ENCODE measurements at regions not wholly inside any gene's neighbourhood (a gene's known extent, or its start where the extent isn't known, plus 50 kb on each side); places are given as distances from the start of the nearest gene placed in this dataset.

DNA sequence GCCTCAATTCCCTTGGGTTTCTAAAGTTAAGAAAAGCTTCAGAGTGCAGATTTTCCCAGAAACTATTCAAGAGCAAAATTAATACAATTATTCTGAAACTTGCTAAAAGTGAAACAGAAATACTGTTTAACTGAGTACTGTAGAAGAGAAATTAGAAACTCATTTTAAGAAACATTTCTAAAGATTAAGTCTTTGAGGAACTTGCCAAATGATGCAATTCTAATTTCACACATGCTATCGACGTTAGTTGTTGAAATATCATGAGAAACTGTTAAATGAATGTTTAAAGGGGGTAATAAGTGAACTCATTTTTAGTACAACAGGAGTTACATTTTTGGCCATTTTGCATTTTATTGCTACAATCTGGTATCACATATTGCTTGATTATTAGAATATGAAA, 125.3 kb upstream of the MAOA start:
- H4K12ac ChIP-seq (ENCODE audit: low read depth, low read length): no peak overlapping the region
- H2AFZ ChIP-seq (ENCODE audit: insufficient read depth, low read length, poor library complexity): no peak overlapping the region
- no peak overlapping the region for H2BK12ac ChIP-seq (ENCODE audit: low read length)
- H3K9me3 ChIP-seq (ENCODE audit: insufficient read depth, low read depth, low read length): no peaks in the 10 kb centered on the region
- H3K27me3 ChIP-seq (ENCODE audit: insufficient read depth, low read length): no peaks in the 10 kb centered on the region
- H3K4me1 ChIP-seq (ENCODE audit: control insufficient read depth in 1 of 2, insufficient read depth in 2 of 2, low read length in 2 of 2): no peaks in the 10 kb centered on the region
- H2BK5ac ChIP-seq (ENCODE audit: low read depth, low read length, poor library complexity): no peak overlapping the region
- H4K8ac ChIP-seq (ENCODE audit: low read depth, low read length): no peak overlapping the region
- no peak overlapping the region for H3K27ac ChIP-seq (ENCODE audit: low read depth, low read length)
- no peak overlapping the region for H2AK5ac ChIP-seq (ENCODE audit: low read length)
- no peak overlapping the region for H4K91ac ChIP-seq (ENCODE audit: low read depth, low read length)
- H3K18ac ChIP-seq (ENCODE audit: low read length): no peak overlapping the region
- H3K23ac ChIP-seq (ENCODE audit: low read length): no peak overlapping the region
- no peak for DNase-seq
- H3K36me3 ChIP-seq (ENCODE audit: control insufficient read depth in 1 of 2, insufficient read depth in 2 of 2, low read length in 2 of 2): no peaks in the 10 kb centered on the region
- no peak overlapping the region for H3K4me2 ChIP-seq (ENCODE audit: low read length)
- H3K14ac ChIP-seq (ENCODE audit: low read length): no peak overlapping the region
- no peak overlapping the region for H2BK120ac ChIP-seq (ENCODE audit: insufficient read depth, low read length, poor library complexity)
- H3K9ac ChIP-seq (ENCODE audit: low read length): no peak overlapping the region
- no peak overlapping the region for H3K4ac ChIP-seq (ENCODE audit: low read depth, low read length)
- H3K79me1 ChIP-seq (ENCODE audit: low read length): no peaks in the 10 kb centered on the region
- WGBS (ENCODE audit: extremely low coverage, insufficient coverage, insufficient read length): no CpG with 5 or more reads among the region's 2 CpGs
- no peaks in the 10 kb centered on the region for H3K79me2 ChIP-seq (ENCODE audit: control insufficient read depth, insufficient read depth, low read length, poor library complexity)
- H3K4me3 ChIP-seq (ENCODE audit: low read depth, low read length): no peak overlapping the region

DNA sequence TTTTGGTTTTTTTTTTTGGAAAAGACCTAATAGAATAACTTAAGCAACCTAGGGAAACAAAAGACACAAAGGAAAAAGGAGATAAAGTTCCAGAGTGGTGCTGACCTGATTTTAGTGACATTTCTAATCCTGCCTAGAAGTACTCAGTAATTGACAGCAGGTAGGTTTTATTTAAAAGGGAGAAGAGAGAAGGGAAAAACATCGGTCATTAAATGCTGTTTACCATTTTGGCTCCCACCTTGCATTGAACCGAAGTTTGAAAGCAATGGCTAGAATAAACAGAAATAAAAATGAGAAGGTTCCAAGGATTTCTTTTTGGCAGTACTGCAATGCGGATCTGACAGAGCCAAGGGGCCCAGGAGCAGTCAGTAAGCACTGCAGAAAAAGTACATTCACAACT, 115.8 kb upstream of the MAOA start:
- no peak overlapping the region for H3K27ac ChIP-seq (ENCODE audit: low read depth, low read length)
- no peaks in the 10 kb centered on the region for H3K9me3 ChIP-seq (ENCODE audit: insufficient read depth, low read depth, low read length)
- DNase-seq: no peak
- no peak overlapping the region for H2BK5ac ChIP-seq (ENCODE audit: low read depth, low read length, poor library complexity)
- H2BK12ac ChIP-seq (ENCODE audit: low read length): no peak overlapping the region
- H3K9ac ChIP-seq (ENCODE audit: low read length): no peak overlapping the region
- no CpG with 5 or more reads among the region's 3 CpGs for WGBS (ENCODE audit: extremely low coverage, insufficient coverage, insufficient read length)
- H3K36me3 ChIP-seq (ENCODE audit: control insufficient read depth in 1 of 2, insufficient read depth in 2 of 2, low read length in 2 of 2): no peaks in the 10 kb centered on the region
- no peak overlapping the region for H3K18ac ChIP-seq (ENCODE audit: low read length)
- no peak overlapping the region for H3K14ac ChIP-seq (ENCODE audit: low read length)
- no peak overlapping the region for H3K4ac ChIP-seq (ENCODE audit: low read depth, low read length)
- H3K79me2 ChIP-seq (ENCODE audit: control insufficient read depth, insufficient read depth, low read length, poor library complexity): no peaks in the 10 kb centered on the region
- H2BK120ac ChIP-seq (ENCODE audit: insufficient read depth, low read length, poor library complexity): no peak overlapping the region
- no peak overlapping the region for H4K8ac ChIP-seq (ENCODE audit: low read depth, low read length)
- H3K23ac ChIP-seq (ENCODE audit: low read length): no peak overlapping the region
- no peak overlapping the region for H4K12ac ChIP-seq (ENCODE audit: low read depth, low read length)
- no peak overlapping the region for H2AFZ ChIP-seq (ENCODE audit: insufficient read depth, low read length, poor library complexity)
- no peak overlapping the region for H2AK5ac ChIP-seq (ENCODE audit: low read length)
- no peaks in the 10 kb centered on the region for H3K27me3 ChIP-seq (ENCODE audit: insufficient read depth, low read length)
- H4K91ac ChIP-seq (ENCODE audit: low read depth, low read length): no peak overlapping the region
- no peaks in the 10 kb centered on the region for H3K79me1 ChIP-seq (ENCODE audit: low read length)
- H3K4me1 ChIP-seq (ENCODE audit: control insufficient read depth in 1 of 2, insufficient read depth in 2 of 2, low read length in 2 of 2): no peaks in the 10 kb centered on the region
- no peak overlapping the region for H3K4me2 ChIP-seq (ENCODE audit: low read length)
- H3K4me3 ChIP-seq (ENCODE audit: low read depth, low read length): no peak overlapping the region

DNA sequence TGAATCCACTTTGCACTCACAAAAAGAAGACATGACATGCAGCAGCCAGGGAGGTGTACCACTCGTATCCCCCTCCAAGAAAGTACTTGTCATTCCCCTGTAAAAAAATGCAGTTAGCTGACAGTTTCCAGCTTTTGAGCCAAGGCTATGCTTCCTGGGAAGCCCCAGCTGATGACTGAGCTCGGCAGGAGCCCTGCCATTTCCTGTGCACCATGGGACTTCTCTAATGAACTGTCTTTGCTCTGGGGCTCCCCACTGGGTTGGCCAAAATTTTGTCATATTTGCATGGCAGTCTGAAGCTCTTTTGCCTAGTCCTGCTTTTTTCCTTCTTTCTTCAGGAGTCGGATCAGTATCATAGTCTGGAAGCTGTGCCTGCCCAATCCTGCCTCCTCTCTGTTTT, 104.5 kb upstream of the MAOA start:
- Histone ChIP-seq H3K79me2 (ENCODE audit: control insufficient read depth, insufficient read depth, low read length, poor library complexity) (no peaks in the 10 kb centered on the region), H3K4me1 (ENCODE audit: control insufficient read depth in 1 of 2, insufficient read depth in 2 of 2, low read length in 2 of 2) (peaks cover 0 to 4% of the 10 kb centered on the region in 2 experiments), H2BK120ac (ENCODE audit: insufficient read depth, low read length, poor library complexity) (no peak overlapping the region), H3K18ac (ENCODE audit: low read length) (no peak overlapping the region), H2BK5ac (ENCODE audit: low read depth, low read length, poor library complexity) (no peak overlapping the region), H3K9me3 (ENCODE audit: insufficient read depth, low read depth, low read length) (no peaks in the 10 kb centered on the region), H2AK5ac (ENCODE audit: low read length) (no peak overlapping the region), H4K91ac (ENCODE audit: low read depth, low read length) (no peak overlapping the region), H3K23ac (ENCODE audit: low read length) (no peak overlapping the region), H3K27me3 (ENCODE audit: insufficient read depth, low read length) (no peaks in the 10 kb centered on the region), H3K79me1 (ENCODE audit: low read length) (no peaks in the 10 kb centered on the region), H3K14ac (ENCODE audit: low read length) (no peak overlapping the region), H3K4ac (ENCODE audit: low read depth, low read length) (no peak overlapping the region), H3K27ac (ENCODE audit: low read depth, low read length) (no peak overlapping the region), H2BK12ac (ENCODE audit: low read length) (no peak overlapping the region), H3K4me3 (ENCODE audit: low read depth, low read length) (no peak overlapping the region), H3K9ac (ENCODE audit: low read length) (no peak overlapping the region), H3K4me2 (ENCODE audit: low read length) (no peak overlapping the region), H4K8ac (ENCODE audit: low read depth, low read length) (no peak overlapping the region), H3K36me3 (ENCODE audit: control insufficient read depth in 1 of 2, insufficient read depth in 2 of 2, low read length in 2 of 2) (no peaks in the 10 kb centered on the region), H2AFZ (ENCODE audit: insufficient read depth, low read length, poor library complexity) (no peak overlapping the region), H4K12ac (ENCODE audit: low read depth, low read length) (no peak overlapping the region)
- WGBS (ENCODE audit: extremely low coverage, insufficient coverage, insufficient read length): no CpG with 5 or more reads among the region's 3 CpGs
- no peak for DNase-seq

- no peaks in the 10 kb centered on the region for H3K9me3 ChIP-seq (ENCODE audit: insufficient read depth, low read depth, low read length)
- H3K14ac ChIP-seq (ENCODE audit: low read length): no peak overlapping the region
- DNase-seq: peak; percentile 11 to 54
- no peaks in the 10 kb centered on the region for H3K79me1 ChIP-seq (ENCODE audit: low read length)
- H2AK5ac ChIP-seq (ENCODE audit: low read length): no peak overlapping the region
- H2BK12ac ChIP-seq (ENCODE audit: low read length): no peak overlapping the region
- H3K18ac ChIP-seq (ENCODE audit: low read length): no peak overlapping the region
- peaks cover 0 to 4% of the 10 kb centered on the region in 2 experiments for H3K4me1 ChIP-seq (ENCODE audit: control insufficient read depth in 1 of 2, insufficient read depth in 2 of 2, low read length in 2 of 2)
- no peak overlapping the region for H4K12ac ChIP-seq (ENCODE audit: low read depth, low read length)
- no peak overlapping the region for H3K4me3 ChIP-seq (ENCODE audit: low read depth, low read length)
- no peak overlapping the region for H3K9ac ChIP-seq (ENCODE audit: low read length)
- H3K27me3 ChIP-seq (ENCODE audit: insufficient read depth, low read length): no peaks in the 10 kb centered on the region
- H2BK120ac ChIP-seq (ENCODE audit: insufficient read depth, low read length, poor library complexity): no peak overlapping the region
- no peak overlapping the region for H3K27ac ChIP-seq (ENCODE audit: low read depth, low read length)
- no CpG with 5 or more reads among the region's 2 CpGs for WGBS (ENCODE audit: extremely low coverage, insufficient coverage, insufficient read length)
- H3K4ac ChIP-seq (ENCODE audit: low read depth, low read length): no peak overlapping the region
- H4K8ac ChIP-seq (ENCODE audit: low read depth, low read length): no peak overlapping the region
- H3K36me3 ChIP-seq (ENCODE audit: control insufficient read depth in 1 of 2, insufficient read depth in 2 of 2, low read length in 2 of 2): no peaks in the 10 kb centered on the region
- no peak overlapping the region for H2AFZ ChIP-seq (ENCODE audit: insufficient read depth, low read length, poor library complexity)
- no peaks in the 10 kb centered on the region for H3K79me2 ChIP-seq (ENCODE audit: control insufficient read depth, insufficient read depth, low read length, poor library complexity)
- H4K91ac ChIP-seq (ENCODE audit: low read depth, low read length): no peak overlapping the region
- H3K23ac ChIP-seq (ENCODE audit: low read length): no peak overlapping the region
- no peak overlapping the region for H3K4me2 ChIP-seq (ENCODE audit: low read length)
- no peak overlapping the region for H2BK5ac ChIP-seq (ENCODE audit: low read depth, low read length, poor library complexity)
Measured at GRCh38 chrX:43552156-43552555, 103.9 kb upstream of the MAOA start.

Data from trophoblast cell (in vitro differentiated cells and primary cell).